ENCODE measurements at regions not wholly inside any gene's neighbourhood (a gene's known extent, or its start where the extent isn't known, plus 50 kb on each side); places are given as distances from the start of the nearest gene placed in this dataset.

GRCh38 chr3:105174017-105174615 lies 192.6 kb upstream of the ALCAM start:
- TF ChIP-seq CTCF (IDR thresholded peaks at IDR 0.05; ENCODE audit: borderline replicate concordance, extremely low read depth, low read length, poor library complexity, severe bottlenecking) (no peak), EZH2 (IDR thresholded peaks at IDR 0.05; ENCODE audit: borderline replicate concordance, low read depth, low read length, severe bottlenecking) (no peak)
- no peak overlapping the region for H3K9ac ChIP-seq (ENCODE audit: low read depth, low read length)
- H3K36me3 ChIP-seq (ENCODE audit: insufficient read depth, low read length): no peaks in the 10 kb centered on the region
- H3K9me3 ChIP-seq (ENCODE audit: insufficient read depth, low read length, severe bottlenecking): no peaks in the 10 kb centered on the region
- H3K79me2 ChIP-seq (ENCODE audit: insufficient read depth, low read length): no peaks in the 10 kb centered on the region
- no peak overlapping the region for H3K4me2 ChIP-seq (ENCODE audit: insufficient read depth, low read length)
- DNase-seq (no peak), ATAC-seq (ENCODE audit: insufficient read depth, low read depth) (no peak)
- H3K4me3 ChIP-seq (ENCODE audit: low read depth in 1 of 2, low read length in 2 of 2): no peak overlapping the region
- no peaks in the 10 kb centered on the region for H4K20me1 ChIP-seq (ENCODE audit: insufficient read depth, low read length)
- no peaks in the 10 kb centered on the region for H3K4me1 ChIP-seq (ENCODE audit: insufficient read depth, low read length)
- H3K27ac ChIP-seq (ENCODE audit: low read length): no peak overlapping the region
- H3K27me3 ChIP-seq (ENCODE audit: insufficient read depth, low read length, poor library complexity): no peaks in the 10 kb centered on the region
- H2AFZ ChIP-seq (ENCODE audit: low read depth, low read length): no peak overlapping the region

- no peak overlapping the region for H3K4me2 ChIP-seq (ENCODE audit: insufficient read depth, low read length)
- H2AFZ ChIP-seq (ENCODE audit: low read depth, low read length): no peak overlapping the region
- no peak overlapping the region for H3K4me3 ChIP-seq (ENCODE audit: low read depth in 1 of 2, low read length in 2 of 2)
- no peaks in the 10 kb centered on the region for H4K20me1 ChIP-seq (ENCODE audit: insufficient read depth, low read length)
- H3K27ac ChIP-seq (ENCODE audit: low read length): no peak overlapping the region
- no peak for ATAC-seq (ENCODE audit: insufficient read depth, low read depth)
- TF ChIP-seq EZH2 (IDR thresholded peaks at IDR 0.05; ENCODE audit: borderline replicate concordance, low read depth, low read length, severe bottlenecking): no peak
- TF ChIP-seq CTCF (IDR thresholded peaks at IDR 0.05; ENCODE audit: borderline replicate concordance, extremely low read depth, low read length, poor library complexity, severe bottlenecking): no peak
- no peak for DNase-seq
- H3K9me3 ChIP-seq (ENCODE audit: insufficient read depth, low read length, severe bottlenecking): no peaks in the 10 kb centered on the region
- H3K4me1 ChIP-seq (ENCODE audit: insufficient read depth, low read length): no peaks in the 10 kb centered on the region
- no peaks in the 10 kb centered on the region for H3K79me2 ChIP-seq (ENCODE audit: insufficient read depth, low read length)
- H3K36me3 ChIP-seq (ENCODE audit: insufficient read depth, low read length): no peaks in the 10 kb centered on the region
- no peaks in the 10 kb centered on the region for H3K27me3 ChIP-seq (ENCODE audit: insufficient read depth, low read length, poor library complexity)
- no peak overlapping the region for H3K9ac ChIP-seq (ENCODE audit: low read depth, low read length)
These were observed 189.1 kb upstream of the ALCAM start for GRCh38 chr3:105177576-105177975.

DNA sequence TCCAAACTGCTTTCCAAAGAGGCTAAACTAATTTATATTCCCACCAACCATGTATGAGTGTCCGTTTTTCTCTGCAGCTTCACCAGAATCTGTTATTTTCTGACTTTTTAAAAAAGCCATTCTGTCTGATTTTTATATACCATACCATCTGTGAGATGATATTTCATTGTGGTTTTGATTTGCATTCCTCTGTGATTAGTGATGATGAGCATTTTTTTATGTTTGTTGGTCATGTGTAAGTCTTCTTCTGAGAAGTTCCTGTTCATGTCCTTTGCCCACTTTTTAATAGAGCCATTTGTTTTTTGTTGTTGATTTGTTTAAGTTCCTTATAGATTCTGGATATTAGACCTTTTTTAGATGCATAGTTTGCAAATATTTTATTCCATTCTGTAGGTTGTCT lies 179.4 kb upstream of the ALCAM start:
- no peak for ATAC-seq (ENCODE audit: insufficient read depth, low read depth)
- DNase-seq: no peak
- TF ChIP-seq CTCF (IDR thresholded peaks at IDR 0.05; ENCODE audit: borderline replicate concordance, extremely low read depth, low read length, poor library complexity, severe bottlenecking): no peak
- TF ChIP-seq EZH2 (IDR thresholded peaks at IDR 0.05; ENCODE audit: borderline replicate concordance, low read depth, low read length, severe bottlenecking): no peak

More for the DNA sequence above, 179.4 kb upstream of the ALCAM start:
- Histone ChIP-seq H3K9me3 (ENCODE audit: insufficient read depth, low read length, severe bottlenecking) (no peaks in the 10 kb centered on the region), H3K27ac (ENCODE audit: low read length) (no peak overlapping the region), H3K36me3 (ENCODE audit: insufficient read depth, low read length) (no peaks in the 10 kb centered on the region), H3K9ac (ENCODE audit: low read depth, low read length) (no peak overlapping the region), H2AFZ (ENCODE audit: low read depth, low read length) (no peak overlapping the region), H3K4me1 (ENCODE audit: insufficient read depth, low read length) (no peaks in the 10 kb centered on the region), H3K79me2 (ENCODE audit: insufficient read depth, low read length) (no peaks in the 10 kb centered on the region), H3K27me3 (ENCODE audit: insufficient read depth, low read length, poor library complexity) (no peaks in the 10 kb centered on the region), H4K20me1 (ENCODE audit: insufficient read depth, low read length) (no peaks in the 10 kb centered on the region), H3K4me3 (ENCODE audit: low read depth in 1 of 2, low read length in 2 of 2) (no peak overlapping the region), H3K4me2 (ENCODE audit: insufficient read depth, low read length) (no peak overlapping the region)
